ENCODE measurements at regions not wholly inside any gene's neighbourhood (a gene's known extent, or its start where the extent isn't known, plus 50 kb on each side); places are given as distances from the start of the nearest gene placed in this dataset.

DNA sequence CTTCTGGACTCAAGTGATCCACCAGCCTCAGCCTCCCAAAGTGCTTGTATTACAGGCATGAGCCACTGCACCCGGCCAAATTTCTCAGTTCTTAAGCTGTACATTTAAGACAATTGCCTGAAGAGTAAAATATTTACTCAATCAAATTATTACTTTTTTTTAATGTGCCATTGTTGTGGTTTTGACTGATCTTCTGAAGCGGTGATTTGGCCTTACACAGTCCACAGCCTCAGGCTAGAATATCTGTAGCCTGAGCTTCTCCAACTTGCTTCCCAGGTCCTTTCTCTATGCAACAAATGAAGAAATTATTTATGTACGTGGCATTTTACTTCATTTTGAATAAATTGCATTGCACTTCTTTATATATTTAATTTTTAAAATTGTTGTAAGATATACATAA is 281.3 kb downstream of the KLF5 start:
- ATAC-seq (no peak), DNase-seq (ENCODE audit: low spot score) (no peak)
- H3K4me1 Mint-ChIP-seq: peaks cover 11% of the 10 kb centered on the region
- no peaks in the 10 kb centered on the region for H3K27me3 Mint-ChIP-seq (ENCODE audit: low read depth)
- H3K4me3 Mint-ChIP-seq: no peak overlapping the region
- CTCF ChIA-PET: no interaction called here
- H3K9me3 Mint-ChIP-seq: no peaks in the 10 kb centered on the region
- no peaks in the 10 kb centered on the region for H3K36me3 Mint-ChIP-seq
- POLR2A ChIA-PET: no interaction called here
- no peak for TF ChIP-seq MLX (CRISPR knock-in tag; IDR thresholded peaks at IDR 0.05)
- no peak for TF ChIP-seq SOX15 (CRISPR knock-in tag; IDR thresholded peaks at IDR 0.05)
- TF ChIP-seq, protein P1, sequence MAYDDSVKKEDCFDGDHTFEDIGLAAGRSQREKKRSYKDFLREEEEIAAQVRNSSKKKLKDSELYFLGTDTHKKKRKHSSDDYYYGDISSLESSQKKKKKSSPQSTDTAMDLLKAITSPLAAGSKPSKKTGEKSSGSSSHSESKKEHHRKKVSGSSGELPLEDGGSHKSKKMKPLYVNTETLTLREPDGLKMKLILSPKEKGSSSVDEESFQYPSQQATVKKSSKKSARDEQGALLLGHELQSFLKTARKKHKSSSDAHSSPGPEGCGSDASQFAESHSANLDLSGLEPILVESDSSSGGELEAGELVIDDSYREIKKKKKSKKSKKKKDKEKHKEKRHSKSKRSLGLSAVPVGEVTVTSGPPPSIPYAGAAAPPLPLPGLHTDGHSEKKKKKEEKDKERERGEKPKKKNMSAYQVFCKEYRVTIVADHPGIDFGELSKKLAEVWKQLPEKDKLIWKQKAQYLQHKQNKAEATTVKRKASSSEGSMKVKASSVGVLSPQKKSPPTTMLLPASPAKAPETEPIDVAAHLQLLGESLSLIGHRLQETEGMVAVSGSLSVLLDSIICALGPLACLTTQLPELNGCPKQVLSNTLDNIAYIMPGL (CRISPR knock-in tag; IDR thresholded peaks at IDR 0.05): no peak
- TF ChIP-seq, protein P2, sequence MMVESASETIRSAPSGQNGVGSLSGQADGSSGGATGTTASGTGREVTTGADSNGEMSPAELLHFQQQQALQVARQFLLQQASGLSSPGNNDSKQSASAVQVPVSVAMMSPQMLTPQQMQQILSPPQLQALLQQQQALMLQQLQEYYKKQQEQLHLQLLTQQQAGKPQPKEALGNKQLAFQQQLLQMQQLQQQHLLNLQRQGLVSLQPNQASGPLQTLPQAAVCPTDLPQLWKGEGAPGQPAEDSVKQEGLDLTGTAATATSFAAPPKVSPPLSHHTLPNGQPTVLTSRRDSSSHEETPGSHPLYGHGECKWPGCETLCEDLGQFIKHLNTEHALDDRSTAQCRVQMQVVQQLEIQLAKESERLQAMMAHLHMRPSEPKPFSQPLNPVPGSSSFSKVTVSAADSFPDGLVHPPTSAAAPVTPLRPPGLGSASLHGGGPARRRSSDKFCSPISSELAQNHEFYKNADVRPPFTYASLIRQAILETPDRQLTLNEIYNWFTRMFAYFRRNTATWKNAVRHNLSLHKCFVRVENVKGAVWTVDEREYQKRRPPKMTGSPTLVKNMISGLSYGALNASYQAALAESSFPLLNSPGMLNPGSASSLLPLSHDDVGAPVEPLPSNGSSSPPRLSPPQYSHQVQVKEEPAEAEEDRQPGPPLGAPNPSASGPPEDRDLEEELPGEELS (CRISPR knock-in tag; IDR thresholded peaks at IDR 0.05): no peak
- no peak for TF ChIP-seq ATF1 (CRISPR knock-in tag; IDR thresholded peaks at IDR 0.05)
- no peak for TF ChIP-seq FOXP1 (CRISPR knock-in tag; IDR thresholded peaks at IDR 0.05; ENCODE audit: borderline replicate concordance)
- TF ChIP-seq CREB1 (CRISPR knock-in tag; IDR thresholded peaks at IDR 0.05): no peak
- TF ChIP-seq ZNF532 (CRISPR knock-in tag; IDR thresholded peaks at IDR 0.05; ENCODE audit: borderline replicate concordance): no peak
- TF ChIP-seq JAZF1 (CRISPR knock-in tag; IDR thresholded peaks at IDR 0.05): no peak
- no peak for TF ChIP-seq RELA (CRISPR knock-in tag; IDR thresholded peaks at IDR 0.05; ENCODE audit: borderline replicate concordance)
- TF ChIP-seq EMX1 (CRISPR knock-in tag; IDR thresholded peaks at IDR 0.05): no peak
- H3K27ac Mint-ChIP-seq: no peak overlapping the region

GRCh38 chr13:73339086-73339485 is 280.3 kb downstream of the KLF5 start:
- Mint-ChIP-seq H3K4me1 (peaks cover 11% of the 10 kb centered on the region), H3K9me3 (no peaks in the 10 kb centered on the region), H3K27ac (no peak overlapping the region), H3K36me3 (no peaks in the 10 kb centered on the region), H3K27me3 (ENCODE audit: low read depth) (no peaks in the 10 kb centered on the region), H3K4me3 (no peak overlapping the region)
- ChIA-PET POLR2A (no interaction called here), CTCF (no interaction called here)
- DNase-seq (ENCODE audit: low spot score) (no peak), ATAC-seq (no peak)
- TF ChIP-seq, protein P3, sequence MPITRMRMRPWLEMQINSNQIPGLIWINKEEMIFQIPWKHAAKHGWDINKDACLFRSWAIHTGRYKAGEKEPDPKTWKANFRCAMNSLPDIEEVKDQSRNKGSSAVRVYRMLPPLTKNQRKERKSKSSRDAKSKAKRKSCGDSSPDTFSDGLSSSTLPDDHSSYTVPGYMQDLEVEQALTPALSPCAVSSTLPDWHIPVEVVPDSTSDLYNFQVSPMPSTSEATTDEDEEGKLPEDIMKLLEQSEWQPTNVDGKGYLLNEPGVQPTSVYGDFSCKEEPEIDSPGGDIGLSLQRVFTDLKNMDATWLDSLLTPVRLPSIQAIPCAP (CRISPR knock-in tag; IDR thresholded peaks at IDR 0.05): no peak
- TF ChIP-seq ZNF532 (CRISPR knock-in tag; IDR thresholded peaks at IDR 0.05; ENCODE audit: borderline replicate concordance): no peak
- TF ChIP-seq MXD4 (CRISPR knock-in tag; IDR thresholded peaks at IDR 0.05; ENCODE audit: borderline replicate concordance): no peak
- no peak for TF ChIP-seq SOX15 (CRISPR knock-in tag; IDR thresholded peaks at IDR 0.05)
- TF ChIP-seq ZSCAN18 (CRISPR knock-in tag; IDR thresholded peaks at IDR 0.05): no peak
- TF ChIP-seq, protein P4, sequence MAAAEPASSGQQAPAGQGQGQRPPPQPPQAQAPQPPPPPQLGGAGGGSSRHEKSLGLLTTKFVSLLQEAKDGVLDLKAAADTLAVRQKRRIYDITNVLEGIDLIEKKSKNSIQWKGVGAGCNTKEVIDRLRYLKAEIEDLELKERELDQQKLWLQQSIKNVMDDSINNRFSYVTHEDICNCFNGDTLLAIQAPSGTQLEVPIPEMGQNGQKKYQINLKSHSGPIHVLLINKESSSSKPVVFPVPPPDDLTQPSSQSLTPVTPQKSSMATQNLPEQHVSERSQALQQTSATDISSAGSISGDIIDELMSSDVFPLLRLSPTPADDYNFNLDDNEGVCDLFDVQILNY (CRISPR knock-in tag; IDR thresholded peaks at IDR 0.05): no peak

All from WTC11 (cell line).